ENCODE measurements at regions not wholly inside any gene's neighbourhood (a gene's known extent, or its start where the extent isn't known, plus 50 kb on each side); places are given as distances from the start of the nearest gene placed in this dataset.

DNA sequence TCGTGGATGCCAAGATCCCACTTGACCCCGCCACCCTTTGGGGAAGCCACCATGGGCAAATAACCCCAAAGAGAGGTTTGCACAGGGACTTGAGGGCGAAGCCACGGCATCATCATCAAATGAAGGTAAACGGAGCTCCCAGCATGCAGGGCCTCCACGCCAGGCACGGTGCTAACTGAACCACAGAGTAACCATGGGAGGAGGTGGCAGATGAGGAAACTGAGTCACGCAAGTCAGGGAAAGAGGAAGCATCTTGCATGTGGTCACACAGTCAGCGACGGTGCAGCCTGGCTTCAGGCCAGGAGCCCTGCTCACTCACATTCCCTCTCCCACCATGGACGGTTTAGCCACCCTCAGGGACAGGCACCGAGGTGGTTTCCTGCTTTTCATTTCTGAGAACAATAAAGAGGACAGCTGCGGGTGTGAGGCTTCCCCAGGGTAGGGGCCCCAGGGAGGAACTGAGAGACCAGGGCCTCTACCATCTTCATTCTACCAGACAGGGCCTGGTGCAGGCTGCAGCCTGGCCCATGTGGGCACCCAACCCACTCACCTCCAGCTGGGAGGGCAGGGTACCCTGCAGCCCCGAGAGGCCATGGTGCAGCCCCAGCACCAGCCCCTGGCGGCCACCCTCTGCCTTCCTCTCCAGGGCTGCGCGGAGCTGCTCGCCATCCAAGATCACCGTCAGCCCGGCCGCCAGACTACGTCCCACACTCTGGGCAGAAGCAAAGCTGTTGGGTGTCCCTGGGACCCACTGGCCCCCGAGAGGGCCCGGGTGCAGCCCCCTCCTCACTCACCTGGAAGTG, 78.3 kb downstream of the RMI2 start:
- no peak for DNase-seq (ENCODE audit: low read depth)

DNA sequence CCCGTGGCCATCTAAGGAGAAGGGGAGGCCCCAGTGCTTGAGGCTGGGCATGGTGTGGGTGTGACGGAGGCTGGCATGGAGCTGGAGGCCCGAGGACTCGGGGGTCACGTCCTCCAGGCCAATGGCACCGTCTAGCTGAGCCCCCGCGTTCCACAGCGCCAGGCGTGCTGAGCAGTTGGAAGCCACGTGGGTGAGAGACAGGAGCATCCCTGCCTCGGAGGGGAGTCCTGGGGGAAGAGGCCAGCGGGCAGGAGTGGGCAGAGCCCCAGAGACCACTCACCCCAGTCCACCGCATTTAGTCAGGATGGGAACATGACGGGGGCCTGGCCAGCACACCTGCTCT, 78.8 kb downstream of the RMI2 start:
- TF ChIP-seq, protein P1, sequence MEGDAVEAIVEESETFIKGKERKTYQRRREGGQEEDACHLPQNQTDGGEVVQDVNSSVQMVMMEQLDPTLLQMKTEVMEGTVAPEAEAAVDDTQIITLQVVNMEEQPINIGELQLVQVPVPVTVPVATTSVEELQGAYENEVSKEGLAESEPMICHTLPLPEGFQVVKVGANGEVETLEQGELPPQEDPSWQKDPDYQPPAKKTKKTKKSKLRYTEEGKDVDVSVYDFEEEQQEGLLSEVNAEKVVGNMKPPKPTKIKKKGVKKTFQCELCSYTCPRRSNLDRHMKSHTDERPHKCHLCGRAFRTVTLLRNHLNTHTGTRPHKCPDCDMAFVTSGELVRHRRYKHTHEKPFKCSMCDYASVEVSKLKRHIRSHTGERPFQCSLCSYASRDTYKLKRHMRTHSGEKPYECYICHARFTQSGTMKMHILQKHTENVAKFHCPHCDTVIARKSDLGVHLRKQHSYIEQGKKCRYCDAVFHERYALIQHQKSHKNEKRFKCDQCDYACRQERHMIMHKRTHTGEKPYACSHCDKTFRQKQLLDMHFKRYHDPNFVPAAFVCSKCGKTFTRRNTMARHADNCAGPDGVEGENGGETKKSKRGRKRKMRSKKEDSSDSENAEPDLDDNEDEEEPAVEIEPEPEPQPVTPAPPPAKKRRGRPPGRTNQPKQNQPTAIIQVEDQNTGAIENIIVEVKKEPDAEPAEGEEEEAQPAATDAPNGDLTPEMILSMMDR (IDR thresholded peaks at IDR 0.05; ENCODE audit: low read length, missing control alignments): no peak
- no peak for DNase-seq (ENCODE audit: low read depth)
- no peak overlapping the region for H3K4me3 ChIP-seq (replicated peaks; ENCODE audit: low read depth, low read length)

More for the DNA sequence above, 78.3 kb downstream of the RMI2 start:
- TF ChIP-seq, protein P1 (IDR thresholded peaks at IDR 0.05; ENCODE audit: low read length, missing control alignments): no peak
- no peak overlapping the region for H3K4me3 ChIP-seq (replicated peaks; ENCODE audit: low read depth, low read length)

GRCh38 chr16:11425140-11425539, 79.9 kb downstream of the RMI2 start:
- no peak overlapping the region for H3K4me3 ChIP-seq (replicated peaks; ENCODE audit: low read depth, low read length)
- TF ChIP-seq, protein P1 (IDR thresholded peaks at IDR 0.05; ENCODE audit: low read length, missing control alignments): no peak

DNA sequence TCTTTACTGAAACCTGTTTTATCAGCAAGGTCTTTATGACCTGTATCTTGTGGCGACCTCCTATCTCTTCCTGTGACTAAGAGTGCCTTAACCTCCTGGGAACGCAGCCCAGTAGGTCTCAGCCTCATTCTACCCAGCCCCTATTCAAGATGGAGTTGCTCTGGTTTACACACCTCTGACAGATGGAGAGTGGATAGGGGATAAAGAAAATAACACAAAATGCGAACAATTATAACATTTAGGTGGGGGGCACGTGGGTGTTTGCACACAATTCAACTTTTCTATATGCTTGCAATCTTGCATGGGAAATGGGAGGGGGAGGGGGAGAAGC, 83.3 kb downstream of the RMI2 start:
- DNase-seq (ENCODE audit: low read depth): no peak
- no peak overlapping the region for H3K4me3 ChIP-seq (replicated peaks; ENCODE audit: low read depth, low read length)
- TF ChIP-seq, protein P1 (IDR thresholded peaks at IDR 0.05; ENCODE audit: low read length, missing control alignments): no peak

More at GRCh38 chr16:11425140-11425539, 79.9 kb downstream of the RMI2 start:
- DNase-seq (ENCODE audit: low read depth): no peak

- H3K4me3 ChIP-seq (replicated peaks; ENCODE audit: low read depth, low read length): no peak overlapping the region
- no peak for DNase-seq (ENCODE audit: low read depth)
- TF ChIP-seq, protein P1 (IDR thresholded peaks at IDR 0.05; ENCODE audit: low read length, missing control alignments): no peak
Observed at GRCh38 chr16:11429123-11429522, 83.9 kb downstream of the RMI2 start.

DNA sequence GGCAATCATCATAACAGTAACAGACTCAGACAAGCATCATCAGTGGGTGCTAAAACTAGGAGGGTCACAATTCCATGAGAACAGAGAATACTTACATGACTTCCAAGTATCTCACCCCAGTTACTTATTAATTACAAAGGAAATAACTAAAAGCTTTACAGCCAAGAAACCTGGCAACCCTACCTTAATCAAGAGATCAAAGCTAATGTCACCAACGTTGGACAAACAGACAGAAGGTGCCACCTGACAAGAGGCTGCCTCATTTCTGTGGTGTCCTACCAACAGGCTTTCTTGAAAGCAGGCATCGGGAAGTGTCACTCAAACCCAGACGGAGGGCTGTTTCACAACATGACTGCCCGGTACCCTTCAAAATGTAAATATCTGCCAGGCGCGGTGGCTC, 84.6 kb downstream of the RMI2 start:
- DNase-seq (ENCODE audit: low read depth): no peak
- no peak overlapping the region for H3K4me3 ChIP-seq (replicated peaks; ENCODE audit: low read depth, low read length)
- TF ChIP-seq, protein P1 (IDR thresholded peaks at IDR 0.05; ENCODE audit: low read length, missing control alignments): no peak
